Kidney capillary endothelial cell (primary cell): ENCODE measurements at regions not wholly inside any gene's neighbourhood (a gene's known extent, or its start where the extent isn't known, plus 50 kb on each side); places are given as distances from the start of the nearest gene placed in this dataset.

ENCODE experiments used
- DNase-seq: peaks from one replicate; pipeline ENCODE4 v3.0.0-alpha.2; 2018; ENCODE audit warnings: low spot score

DNA sequence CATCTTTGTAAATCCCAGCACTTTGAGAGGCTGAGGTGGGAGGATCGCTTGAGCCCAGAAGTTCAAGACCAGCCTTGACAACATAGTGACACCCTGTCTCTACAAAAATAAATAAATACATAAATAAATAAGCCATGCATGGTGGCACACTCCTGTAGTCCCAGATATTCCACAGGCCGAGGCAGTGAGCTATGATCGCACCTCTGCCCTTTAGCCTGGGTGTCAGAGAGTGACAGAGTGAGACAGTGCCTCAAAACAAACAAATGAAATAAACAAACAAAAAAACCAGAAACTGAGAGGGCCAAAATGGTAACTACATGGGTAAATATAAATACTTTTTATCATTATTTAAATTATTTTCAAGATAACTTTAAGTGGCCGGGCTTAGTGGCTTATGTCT is 445.4 kb downstream of the ZIC1 start:
- no peak for DNase-seq

DNA sequence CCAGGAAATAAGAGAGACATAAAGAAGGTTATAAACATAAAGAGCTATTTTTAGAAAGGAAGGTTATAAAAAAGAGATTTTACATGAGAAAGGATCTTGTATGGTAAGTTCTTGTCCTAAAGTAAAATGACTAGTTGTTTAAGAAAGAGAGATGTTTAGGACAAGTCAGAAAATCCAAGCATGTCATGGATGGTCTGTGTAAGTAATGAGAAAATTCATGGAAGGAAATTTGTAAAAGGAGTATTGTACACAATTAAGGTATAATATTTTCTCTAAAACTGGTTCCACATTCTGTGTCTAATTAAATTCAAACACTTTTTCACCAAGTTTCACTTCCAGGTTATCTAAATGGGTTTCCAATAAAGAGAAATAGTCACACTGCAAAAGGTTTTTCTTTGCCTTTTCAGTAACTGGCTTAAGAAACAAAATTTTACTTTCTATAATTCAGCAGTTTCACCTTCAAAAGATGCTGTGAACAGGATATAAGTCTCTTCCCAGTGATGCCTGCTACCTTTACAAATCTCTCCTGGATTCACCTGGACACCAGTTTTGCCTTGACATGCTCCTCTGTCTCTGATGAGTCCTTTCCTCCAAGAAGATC is 455.7 kb downstream of the ZIC1 start:
- DNase-seq, result no peak

DNA sequence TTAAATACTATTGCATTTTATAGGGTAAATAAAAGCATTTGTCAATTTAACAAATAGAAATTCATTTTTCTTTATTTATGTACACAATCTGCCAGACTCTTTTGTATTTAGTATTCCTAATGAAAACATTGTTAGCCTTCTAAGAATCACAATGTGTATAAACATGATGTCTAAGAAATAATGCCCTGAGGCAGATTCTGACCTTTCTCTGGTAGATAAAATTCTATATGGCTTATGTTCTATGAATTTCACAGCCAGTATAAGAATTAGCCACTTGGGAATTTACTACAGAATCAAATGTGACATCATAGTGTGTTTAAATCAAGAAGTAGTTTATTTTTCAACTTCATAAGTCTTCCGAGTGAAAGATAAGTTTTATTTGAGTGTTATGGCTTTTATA is 457.4 kb downstream of the ZIC1 start:
- no peak for DNase-seq

DNA sequence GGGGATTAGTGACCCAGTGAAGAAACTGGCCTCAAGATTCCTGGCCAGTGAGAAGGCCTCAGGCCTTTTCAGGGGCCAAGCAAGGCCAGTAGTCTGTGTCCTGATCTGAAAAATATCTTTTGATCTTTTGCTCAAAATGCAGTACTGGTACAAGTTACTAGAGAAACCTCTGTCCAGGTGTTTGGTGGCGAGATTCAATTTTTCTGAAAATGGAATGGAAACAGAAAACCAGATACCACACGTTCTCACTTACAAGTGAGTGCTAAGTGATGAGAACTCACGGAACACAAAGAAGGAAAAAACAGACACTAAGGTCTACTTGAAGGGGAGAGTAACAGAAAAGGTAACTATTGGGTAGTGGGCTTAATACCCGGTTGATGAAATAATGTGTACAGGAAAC is 463.4 kb downstream of the ZIC1 start:
- DNase-seq, result no peak

DNA sequence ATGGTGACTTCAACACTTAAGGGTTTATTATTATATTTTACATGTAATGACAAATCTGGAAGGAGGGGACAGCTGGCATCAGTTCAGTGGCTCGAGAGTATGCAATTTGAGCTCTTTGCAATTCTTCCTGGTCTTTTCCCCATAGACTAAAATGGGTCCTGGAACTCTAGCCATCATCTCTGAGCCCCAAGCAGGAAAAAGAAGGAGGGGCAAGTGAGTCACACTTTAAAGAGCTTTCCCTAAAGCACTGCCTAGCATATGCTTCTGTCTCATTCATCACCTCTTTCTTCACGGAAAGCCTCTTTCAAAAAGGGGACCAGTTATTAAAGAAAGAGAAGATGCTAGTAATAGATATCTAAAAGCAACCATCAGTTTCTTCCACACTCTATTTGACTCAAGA is 466.3 kb downstream of the ZIC1 start:
- no peak for DNase-seq

DNA sequence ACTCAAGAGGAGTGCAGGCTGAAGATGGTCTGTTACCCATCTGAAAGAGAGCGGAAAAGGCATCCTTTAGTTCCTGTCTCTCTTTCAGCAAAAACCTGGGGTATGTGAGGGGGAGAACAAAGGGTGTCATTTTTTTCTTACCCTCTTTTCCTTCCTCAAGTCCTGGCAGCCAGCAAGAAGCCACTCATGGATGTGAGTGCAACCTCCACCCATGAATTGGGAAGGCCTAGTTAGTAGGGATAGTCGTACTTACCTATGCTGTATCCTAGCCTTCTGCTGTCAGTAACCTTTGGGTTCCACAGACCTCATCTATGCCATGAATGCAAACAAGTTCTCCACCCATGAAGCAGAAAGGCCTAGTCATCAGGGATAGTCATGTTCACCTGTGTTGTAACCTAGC is 472.8 kb downstream of the ZIC1 start:
- DNase-seq, result no peak

DNA sequence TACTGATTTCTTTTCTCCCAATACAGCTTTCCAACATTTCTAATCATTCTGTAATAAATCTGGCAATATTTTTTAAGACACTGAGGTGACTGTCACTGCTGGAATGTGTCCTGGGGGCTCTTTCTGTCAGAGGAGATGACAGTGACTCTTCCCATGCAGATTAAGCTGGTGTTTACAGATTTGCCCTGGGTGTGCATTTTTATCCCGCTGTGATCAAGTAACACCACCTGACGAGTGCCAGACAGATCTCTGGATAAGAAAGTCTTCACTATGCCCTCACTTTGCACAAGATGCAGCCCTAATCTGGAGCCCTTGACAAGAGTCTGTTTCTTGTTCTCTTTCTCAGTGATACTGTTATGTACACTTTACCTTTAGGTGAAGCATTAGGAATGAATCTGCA is 477.7 kb downstream of the ZIC1 start:
- no peak for DNase-seq

DNA sequence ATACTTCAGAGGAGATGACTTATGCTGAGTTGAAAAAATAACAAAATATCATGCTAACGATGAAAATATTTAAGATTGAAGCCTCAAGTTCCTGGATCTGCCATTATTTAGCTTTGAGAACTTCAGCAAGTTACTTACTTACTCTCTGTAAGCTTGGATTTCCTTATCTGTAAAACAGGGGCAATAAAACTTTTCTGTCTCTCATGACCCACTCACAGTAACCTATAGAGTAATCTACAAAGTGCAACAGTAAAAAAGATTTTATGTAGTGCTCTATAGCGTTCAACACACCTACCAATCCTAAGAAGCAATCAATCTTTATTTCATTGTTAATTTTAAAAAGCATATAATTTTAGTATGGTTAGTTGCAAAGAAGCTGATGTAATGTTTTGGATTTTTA is 478.6 kb downstream of the ZIC1 start:
- no peak for DNase-seq

DNA sequence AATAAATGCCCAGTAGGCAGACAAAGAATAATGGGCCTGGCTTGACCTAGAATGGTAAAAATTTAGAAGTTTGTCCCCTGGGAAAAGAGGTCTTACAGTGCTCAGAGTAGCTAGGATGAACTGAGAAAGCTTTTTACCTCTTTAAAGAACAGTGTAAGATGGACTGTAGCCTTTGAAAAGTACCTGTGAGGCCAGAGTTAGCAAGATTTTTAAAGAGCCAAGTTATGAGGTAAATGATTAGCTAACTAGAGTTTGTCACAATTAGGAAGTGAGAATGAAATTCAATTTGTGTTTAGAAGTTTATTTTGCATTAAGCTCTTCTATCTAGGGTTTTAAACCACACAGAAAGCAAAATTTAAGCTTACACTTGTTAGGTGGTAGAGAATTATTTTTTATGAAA is 480.9 kb downstream of the ZIC1 start:
- DNase-seq, result no peak

DNA sequence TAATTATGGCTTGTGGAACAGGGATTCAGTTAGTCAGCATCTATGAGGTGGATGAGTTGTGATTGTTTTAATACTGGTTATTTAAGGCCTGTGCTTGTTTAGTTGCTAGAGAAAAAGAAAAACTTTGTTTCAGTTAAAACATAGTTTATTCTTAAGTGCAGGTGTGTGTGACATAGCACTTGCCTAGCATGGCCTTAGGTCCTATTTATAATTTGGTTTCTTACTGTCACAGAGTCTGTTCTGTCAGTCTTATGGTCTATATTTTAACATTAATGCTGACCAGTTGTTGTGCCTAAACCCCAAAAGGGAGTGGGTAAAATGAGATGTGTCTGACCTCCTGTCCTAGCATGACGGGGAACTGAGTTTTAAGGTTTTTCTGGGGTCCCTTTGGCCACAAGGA is 486.3 kb downstream of the ZIC1 start:
- no peak for DNase-seq

DNA sequence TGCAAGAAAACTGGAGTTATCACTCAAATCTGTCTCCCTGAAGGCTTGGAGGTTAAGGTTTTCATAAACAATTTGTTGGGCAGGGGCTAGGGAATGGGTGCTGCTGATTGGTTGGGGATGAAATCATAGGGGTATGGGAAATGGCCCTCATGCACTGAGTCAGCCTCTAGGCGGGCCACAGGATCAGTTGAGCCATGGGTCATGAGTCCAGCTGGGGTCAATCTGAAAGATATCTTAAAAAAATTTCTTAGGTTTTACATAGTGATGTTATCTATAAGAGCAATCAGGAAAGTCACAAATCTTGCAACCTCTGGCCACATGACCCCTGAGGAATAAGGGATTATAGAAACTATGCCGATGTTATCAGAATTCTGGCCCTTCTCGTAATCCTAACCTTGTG is 491.7 kb downstream of the ZIC1 start:
- DNase-seq, result no peak

DNA sequence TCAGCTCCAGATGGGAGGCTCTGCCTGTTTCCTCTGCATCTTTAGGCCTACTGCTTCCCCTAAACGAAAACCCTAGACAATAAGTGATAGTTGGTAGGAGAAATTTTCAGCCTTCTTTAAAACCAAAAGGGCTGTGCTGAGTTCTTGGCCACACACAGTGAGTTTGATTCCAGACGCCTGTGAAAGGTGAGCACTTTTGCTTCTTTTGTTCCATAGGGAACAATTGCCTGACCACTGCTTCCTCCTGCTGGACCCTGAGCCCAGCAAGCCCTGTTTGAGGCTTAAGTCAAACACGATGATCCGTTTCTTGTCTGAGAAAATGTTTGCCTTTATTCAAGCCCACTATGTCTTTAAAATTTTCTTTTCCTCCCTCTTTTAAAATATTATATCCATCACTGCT is 493.9 kb downstream of the ZIC1 start:
- DNase-seq, result no peak

DNA sequence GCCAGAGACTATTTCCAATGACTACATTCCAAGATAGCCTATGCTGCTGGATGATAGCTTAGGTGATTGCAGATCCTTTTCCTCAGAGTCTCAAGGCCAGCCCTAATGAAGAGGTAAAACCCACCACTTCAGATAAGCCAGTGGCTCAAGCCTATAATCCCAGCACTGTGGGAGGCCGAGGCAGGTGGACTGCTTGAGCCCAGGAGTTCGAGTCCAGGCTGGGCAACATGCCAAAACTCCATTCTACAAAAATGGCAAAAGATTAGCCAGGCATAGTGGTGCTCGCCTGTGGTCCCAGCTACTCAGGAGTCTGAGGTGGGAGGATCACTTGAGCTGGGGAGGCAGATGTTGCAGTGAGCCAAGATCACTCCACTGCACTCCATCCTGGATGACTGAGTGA is 495.3 kb downstream of the ZIC1 start:
- DNase-seq, result no peak

DNA sequence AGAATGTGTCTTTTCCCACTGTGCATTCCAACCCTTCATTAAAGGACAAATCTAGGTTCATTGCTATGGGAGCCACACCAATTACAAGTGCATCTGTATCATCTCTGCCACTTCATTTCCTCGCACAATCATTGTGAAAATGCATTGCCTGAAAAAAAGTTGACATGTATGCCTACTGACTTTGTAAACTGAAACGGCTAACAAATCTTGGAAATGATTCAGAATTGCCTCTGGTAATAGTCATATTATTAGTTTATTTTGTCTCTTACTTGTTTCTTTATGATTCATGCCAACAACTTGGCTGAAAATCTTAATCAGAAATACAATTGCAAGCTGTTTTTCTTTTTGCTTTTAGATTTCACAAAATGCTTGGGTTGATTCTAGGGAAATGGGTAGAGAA is 497.1 kb downstream of the ZIC1 start:
- no peak for DNase-seq

DNA sequence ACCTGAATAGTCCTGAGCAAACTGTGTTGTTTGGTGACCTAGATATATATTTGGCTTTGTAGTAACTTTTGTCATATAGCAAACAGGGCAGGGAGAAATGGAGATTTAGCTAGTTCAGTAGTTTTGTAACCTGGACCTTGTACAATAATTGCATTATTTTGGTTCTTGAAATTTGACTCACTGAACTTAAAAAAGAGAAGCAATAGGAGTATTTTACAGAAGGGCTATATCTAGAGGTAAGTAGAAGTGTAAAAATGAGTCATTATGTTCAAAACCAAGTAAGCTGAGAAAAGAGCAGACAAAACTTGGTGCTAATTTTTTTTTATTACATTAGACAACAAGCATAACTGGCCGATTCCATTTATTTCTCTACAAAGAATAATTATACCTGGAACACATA is 505.4 kb downstream of the ZIC1 start:
- no peak for DNase-seq

DNA sequence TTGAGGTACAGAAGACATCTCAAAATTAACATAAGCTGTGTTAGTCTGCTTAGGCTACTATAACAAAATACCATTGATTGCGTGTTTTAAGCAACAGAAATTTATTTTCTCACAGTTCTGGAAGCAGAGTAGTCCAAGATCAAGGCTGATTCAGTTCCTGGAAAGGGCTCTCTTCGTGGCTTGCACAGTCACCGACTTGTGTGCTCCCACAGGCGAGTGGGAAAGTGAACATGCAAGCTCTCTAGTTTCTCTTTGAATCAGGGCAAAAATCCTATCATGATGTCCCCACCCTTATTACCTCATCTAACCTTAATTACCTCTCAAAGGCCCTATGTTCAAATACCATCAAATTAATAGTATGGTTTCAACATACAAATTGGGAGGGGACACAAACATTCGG is 505.9 kb downstream of the ZIC1 start:
- no peak for DNase-seq

DNA sequence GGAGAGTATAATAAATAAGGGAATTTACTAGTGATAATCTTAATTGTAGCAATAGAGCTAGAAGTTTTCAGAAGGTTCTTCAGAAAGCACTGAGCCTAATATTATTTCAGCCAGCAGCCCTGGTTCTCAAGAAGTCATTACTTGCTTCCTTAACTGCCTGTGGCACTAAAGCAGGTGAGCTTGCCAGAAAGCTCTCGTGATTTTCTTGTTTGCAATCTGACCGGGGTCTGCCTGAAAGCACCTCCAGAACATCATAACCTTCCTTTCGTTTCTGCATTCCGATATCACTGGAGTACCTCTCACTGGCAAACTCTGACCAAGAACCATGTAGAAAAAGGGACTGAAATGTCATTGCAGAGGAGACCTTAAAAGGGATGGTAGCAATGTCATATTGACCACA is 510.3 kb downstream of the ZIC1 start:
- no peak for DNase-seq

DNA sequence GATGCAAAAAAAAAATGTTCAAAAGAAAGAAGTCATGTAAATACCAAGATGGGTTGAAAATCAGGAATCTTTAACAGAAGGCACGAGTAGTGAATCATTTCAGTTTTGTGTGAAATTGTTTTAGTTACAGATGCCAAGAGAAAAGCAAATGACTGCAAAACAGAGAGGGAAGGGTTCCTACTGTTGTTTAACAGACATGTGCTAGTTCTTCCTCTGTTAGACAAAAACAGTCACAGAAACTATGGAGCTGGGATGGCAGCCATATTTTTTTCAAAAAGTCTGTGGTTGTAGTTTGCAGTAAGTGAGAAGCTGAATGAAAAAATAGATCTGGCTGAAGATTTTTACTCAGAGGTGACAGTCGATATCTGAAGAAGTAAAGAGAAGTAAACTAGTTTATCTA is 511.9 kb downstream of the ZIC1 start:
- no peak for DNase-seq

DNA sequence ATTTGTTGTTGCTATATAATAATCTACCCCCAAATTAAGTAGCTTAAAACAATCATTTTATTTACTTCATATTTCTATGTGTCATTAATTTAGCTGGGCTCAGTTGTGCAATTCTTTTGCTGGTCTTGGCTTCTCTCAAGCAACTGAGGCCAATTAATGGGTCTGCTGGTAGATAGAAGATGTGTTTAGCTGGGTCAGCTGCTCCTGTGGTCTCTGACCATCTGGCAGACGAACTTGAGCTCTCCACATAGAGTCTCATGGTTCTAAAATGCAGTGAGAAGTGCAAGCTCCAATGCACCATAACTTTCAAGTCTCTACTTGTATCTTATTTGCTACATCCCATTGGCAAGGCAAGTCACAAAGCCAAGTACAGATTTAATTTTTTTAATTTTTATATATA is 515.6 kb downstream of the ZIC1 start:
- no peak for DNase-seq

DNA sequence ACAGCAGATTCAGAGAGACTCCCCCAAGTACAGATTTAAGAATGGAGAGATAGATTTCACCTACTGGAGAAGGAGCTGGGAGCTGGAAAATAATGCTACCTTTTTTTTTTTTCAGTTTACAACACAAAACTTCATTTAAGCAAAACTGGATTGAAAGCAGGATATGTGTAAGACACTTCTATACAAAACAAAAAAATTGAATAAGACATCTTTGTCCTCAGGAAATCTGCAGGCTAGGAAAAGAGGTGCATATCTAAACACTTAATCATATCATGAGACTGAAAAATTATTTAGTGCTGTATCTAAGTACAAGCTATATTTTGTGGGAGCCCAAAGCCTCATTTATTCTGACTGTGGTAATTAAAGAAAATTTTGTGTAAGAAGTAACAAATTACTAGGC is 516.1 kb downstream of the ZIC1 start:
- DNase-seq, result peak; percentile 83

DNA sequence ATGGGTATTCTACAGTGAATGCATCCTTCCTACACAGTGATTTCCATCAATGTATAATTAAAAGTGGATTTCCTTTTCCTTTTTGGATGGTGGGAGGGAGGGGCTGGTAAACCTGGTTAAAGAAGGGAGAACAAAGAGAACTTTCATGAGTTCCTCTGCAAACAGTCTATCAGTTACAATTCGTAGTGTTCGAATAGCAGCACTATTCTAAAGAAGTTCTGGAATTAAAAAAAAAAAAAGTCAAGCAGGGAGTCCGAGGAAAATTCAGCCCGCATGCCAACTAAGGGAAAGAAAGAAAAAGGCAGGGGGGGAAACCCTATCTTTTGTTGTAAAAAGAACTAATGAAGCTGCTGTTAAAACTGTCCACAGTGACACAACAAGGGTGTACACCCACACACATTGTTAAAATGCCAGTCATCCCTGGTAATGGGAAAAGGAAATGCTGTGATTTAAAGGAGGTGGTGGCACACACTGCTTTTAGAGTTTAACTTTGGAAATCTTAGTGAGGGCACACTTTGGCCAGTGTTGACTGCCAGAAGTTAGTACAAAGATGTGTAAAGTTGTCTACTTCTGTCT is 521.2 kb downstream of the ZIC1 start:
- DNase-seq, result peak; percentile 87

DNA sequence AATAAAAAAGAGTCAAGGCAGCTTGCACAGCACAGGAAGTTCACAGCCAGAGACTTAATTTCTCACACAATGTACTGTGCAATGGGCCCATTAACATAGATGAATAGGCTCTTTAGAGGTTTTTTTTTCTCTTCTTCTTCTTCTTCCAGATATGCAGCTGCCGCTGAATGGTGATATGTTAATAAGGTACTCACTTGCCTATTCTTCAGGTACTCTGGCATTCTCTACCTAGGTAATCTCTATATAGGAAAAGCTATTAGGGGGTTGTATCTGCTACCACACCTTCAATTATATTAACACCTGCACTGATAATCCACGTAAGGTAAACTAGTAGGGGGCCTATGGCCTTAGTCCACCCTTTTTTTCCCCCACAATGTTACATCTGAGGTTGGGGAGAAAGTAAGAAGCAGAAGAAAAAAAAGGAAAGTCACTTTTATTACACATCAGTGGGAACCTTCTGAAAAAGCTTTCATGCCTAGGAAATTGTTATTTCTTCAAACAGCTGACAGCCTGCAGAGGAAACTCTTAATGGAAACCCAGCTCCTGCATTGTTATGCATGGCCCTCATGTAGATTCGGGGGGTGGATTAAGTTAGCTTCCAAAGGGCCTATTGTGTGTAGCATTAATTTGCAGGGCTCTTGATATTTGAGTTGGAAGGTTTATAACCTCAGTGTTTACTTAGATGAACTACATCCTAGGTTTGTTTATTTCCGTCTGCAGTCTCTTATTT is 525.5 kb downstream of the ZIC1 start:
- DNase-seq, result no peak

DNA sequence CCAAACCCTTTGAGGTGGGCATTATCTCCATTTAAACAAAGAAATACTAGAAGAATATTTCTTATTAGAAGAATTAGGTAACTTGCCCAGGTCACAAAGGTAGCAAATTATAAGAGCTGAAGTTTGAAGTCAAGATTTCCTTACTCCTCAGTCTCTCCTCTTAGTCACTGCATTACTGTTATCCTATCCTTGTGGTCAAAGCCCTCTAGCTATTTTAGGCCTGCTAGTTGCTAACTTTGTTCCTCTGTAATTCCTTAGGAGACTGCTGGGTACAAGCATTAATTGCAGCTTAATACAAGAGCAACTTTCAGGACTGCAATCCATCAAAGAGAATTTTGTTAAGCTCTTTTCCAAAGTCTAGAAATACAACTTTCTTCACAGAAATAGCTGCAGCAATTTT is 528.2 kb downstream of the ZIC1 start:
- DNase-seq, result no peak

DNA sequence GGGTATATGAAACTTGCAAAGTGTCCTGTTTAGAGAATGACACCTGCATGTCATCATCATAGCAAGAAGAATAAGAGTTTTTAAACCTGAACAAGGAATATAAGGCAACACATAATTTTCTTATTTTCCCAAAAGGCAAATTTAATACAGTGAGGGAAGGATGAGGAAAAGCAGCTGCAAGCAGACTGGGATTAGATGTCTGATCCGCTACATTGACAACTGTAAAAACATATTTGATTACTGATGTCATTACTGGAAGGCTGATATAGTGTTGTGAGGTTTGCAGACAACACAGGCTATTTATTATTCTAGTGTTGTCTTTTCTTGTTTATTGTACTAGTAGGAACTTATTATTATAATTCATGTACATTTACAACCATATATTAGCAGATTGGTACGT is 528.7 kb downstream of the ZIC1 start:
- DNase-seq, result no peak
